ENCODE measurements at regions not wholly inside any gene's neighbourhood (a gene's known extent, or its start where the extent isn't known, plus 50 kb on each side); places are given as distances from the start of the nearest gene placed in this dataset.

GRCh38 chr6:159606786-159607185, 86.3 kb downstream of the SOD2 start:
- no peaks in the 10 kb centered on the region for H3K36me3 ChIP-seq
- no peak overlapping the region for H3K4me3 ChIP-seq
- no peaks in the 10 kb centered on the region for H3K27me3 ChIP-seq
- no peak for DNase-seq
- no peaks in the 10 kb centered on the region for H3K9me3 ChIP-seq

DNA sequence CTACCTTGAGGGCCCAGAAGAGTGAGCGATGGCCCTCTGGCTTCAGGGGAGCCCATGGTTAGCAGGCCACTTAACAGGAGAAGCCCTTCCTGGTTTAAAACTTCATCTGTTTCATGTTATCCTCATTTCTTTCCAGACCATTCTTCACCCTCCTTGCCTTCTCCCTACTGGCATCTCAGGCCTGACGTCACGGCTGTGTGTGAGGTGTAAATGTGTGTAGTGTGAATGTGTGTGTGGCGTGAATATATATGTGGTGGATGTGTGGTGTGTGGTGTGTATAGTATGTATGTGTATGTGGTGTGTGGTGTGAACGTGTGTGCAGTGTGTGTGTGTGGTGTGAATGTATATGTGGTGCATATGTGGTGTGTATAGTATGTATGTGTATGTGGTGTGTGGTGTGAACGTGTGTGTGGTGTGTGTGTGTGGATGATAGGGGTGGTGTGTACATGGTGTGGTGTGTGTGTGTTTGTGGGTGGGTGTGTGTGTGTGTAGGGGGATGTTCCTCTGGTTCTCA, 88.5 kb downstream of the SOD2 start:
- H3K36me3 ChIP-seq = no peaks in the 10 kb centered on the region
- no peak for DNase-seq
- no peaks in the 10 kb centered on the region for H3K27me3 ChIP-seq
- H3K9me3 ChIP-seq = no peaks in the 10 kb centered on the region
- no peak overlapping the region for H3K4me3 ChIP-seq

- Histone ChIP-seq H3K9me3 (no peaks in the 10 kb centered on the region), H3K4me3 (no peak overlapping the region), H3K36me3 (no peaks in the 10 kb centered on the region), H3K27me3 (no peaks in the 10 kb centered on the region)
- no peak for DNase-seq
Observed at GRCh38 chr6:159602431-159603041, 90.5 kb downstream of the SOD2 start.

- Histone ChIP-seq H3K27me3 (no peaks in the 10 kb centered on the region), H3K4me3 (no peak overlapping the region)
- no peak for DNase-seq
Observed at GRCh38 chr6:159601211-159601610, 91.8 kb downstream of the SOD2 start.

GRCh38 chr6:159595173-159595572, 97.9 kb downstream of the SOD2 start:
- H3K36me3 ChIP-seq = no peaks in the 10 kb centered on the region
- H3K27me3 ChIP-seq = no peaks in the 10 kb centered on the region
- DNase-seq = peak; percentile 87
- no peaks in the 10 kb centered on the region for H3K9me3 ChIP-seq
- peak overlapping the region; percentile 18; the same call in 1 of the 2 replicates for H3K4me3 ChIP-seq

More at GRCh38 chr6:159601211-159601610, 91.8 kb downstream of the SOD2 start:
- Histone ChIP-seq H3K9me3 (no peaks in the 10 kb centered on the region), H3K36me3 (no peaks in the 10 kb centered on the region)

DNA sequence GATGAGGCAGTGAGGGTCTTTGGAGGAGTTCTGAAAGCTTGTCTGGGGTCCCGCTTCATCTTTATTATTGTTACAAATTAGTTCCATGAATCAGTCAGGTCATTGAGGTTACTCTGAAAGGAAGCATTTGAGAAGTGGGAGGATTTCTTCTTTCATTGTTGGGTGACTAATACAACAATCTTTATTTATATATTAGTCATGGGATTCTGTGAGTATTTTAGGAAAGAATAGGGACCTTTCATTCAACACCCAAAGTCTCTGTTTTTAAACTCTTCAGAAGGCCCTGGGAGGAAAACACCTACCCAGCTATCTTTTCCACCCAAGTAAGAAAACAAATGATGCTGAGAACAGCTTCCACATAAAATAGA, 98.3 kb downstream of the SOD2 start:
- Histone ChIP-seq H3K27me3 (no peaks in the 10 kb centered on the region), H3K4me3 (peak overlapping the region; percentile 18; the same call in 1 of the 2 replicates), H3K36me3 (no peaks in the 10 kb centered on the region), H3K9me3 (no peaks in the 10 kb centered on the region)
- DNase-seq = no peak

GRCh38 chr6:159594106-159594749, 98.8 kb downstream of the SOD2 start:
- H3K9me3 ChIP-seq = no peaks in the 10 kb centered on the region
- no peaks in the 10 kb centered on the region for H3K36me3 ChIP-seq
- DNase-seq = peak; percentile 74
- H3K27me3 ChIP-seq = no peaks in the 10 kb centered on the region
- H3K4me3 ChIP-seq = no peak overlapping the region

DNA sequence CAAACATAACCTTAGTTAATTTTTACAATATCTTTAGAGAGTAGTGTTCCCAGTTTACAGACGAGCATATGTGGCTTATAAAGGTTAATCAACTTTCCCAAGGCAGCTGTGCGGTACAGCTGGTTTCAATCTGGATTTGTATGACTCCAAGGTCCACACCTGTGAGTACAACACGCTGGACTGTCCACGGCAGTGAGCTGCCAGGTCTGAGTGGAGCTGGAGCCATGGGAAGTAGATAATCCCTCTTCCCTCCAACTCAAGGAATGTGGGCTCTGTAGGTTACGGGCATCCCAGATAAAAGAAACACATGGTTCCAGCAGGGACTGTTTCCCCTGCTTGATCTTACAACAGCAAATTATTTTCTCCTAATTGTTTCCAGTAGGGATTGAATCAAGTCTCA, 102.2 kb downstream of the SOD2 start:
- Histone ChIP-seq H3K4me3 (no peak overlapping the region), H3K27me3 (no peaks in the 10 kb centered on the region), H3K36me3 (no peaks in the 10 kb centered on the region), H3K9me3 (no peaks in the 10 kb centered on the region)
- no peak for DNase-seq

DNA sequence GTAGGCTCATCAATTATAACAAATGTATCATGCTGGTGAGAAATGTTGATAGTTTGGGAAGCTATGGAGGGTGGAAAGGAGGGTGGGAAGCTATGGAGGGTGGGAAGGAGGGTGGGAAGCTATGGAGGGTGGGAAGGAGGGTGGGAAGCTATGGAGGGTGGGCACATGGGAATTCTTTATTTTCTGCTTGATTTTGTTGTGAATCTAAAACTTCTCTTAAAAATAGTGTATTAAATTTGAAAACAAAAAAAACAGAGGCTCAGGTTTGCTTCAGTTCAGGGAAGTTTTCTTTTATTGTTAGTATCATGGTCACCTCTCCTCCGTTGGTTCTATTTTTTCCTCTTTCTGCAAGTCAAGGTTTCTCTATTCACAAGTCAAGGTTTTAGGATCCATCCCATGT, 106.4 kb downstream of the SOD2 start:
- no peak for DNase-seq
- no peaks in the 10 kb centered on the region for H3K36me3 ChIP-seq
- H3K27me3 ChIP-seq = no peaks in the 10 kb centered on the region
- H3K9me3 ChIP-seq = no peaks in the 10 kb centered on the region
- H3K4me3 ChIP-seq = no peak overlapping the region

DNA sequence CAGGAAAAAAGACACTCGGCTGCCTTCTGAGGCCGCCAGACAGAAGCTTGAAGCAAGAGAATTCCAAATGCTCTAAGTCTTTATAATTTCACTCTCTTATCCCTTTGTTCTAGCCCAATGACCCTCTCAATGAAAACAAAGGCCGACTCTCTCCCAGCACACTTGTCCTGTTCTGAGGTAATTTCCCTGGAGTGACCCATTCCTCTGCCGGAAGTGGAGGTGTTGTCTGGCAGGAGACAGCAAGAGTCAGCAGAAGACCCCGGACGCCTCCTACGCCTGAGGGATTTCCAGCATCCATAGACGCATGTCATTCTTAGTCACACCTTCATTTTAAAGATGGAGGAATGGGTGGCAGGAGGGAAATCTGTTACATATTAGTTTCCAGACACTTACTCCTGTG, 110.3 kb downstream of the SOD2 start:
- no peak for DNase-seq
- Histone ChIP-seq H3K36me3 (no peaks in the 10 kb centered on the region), H3K9me3 (no peaks in the 10 kb centered on the region), H3K4me3 (no peak overlapping the region), H3K27me3 (no peaks in the 10 kb centered on the region)

DNA sequence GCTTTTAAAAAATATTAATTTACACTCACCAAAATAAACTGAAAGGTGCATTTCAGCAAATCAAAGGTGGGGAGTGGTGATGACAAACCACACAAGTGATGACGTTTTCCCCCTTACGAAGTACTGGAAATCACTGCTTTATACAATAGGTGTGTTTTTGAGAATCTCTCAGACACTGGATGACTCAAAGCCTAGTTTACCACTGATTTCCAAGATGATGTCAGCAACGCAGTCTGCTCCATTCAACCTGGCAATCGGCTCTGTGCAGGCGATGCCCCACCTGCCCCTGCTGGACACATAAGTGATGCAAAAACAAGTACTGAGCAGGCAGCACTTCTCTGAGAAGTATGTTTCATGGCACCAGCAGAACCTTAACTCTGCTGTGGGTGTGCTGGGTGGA, 114.4 kb downstream of the SOD2 start:
- Histone ChIP-seq H3K9me3 (no peaks in the 10 kb centered on the region), H3K4me3 (no peak overlapping the region), H3K27me3 (no peaks in the 10 kb centered on the region), H3K36me3 (no peaks in the 10 kb centered on the region)
- no peak for DNase-seq

DNA sequence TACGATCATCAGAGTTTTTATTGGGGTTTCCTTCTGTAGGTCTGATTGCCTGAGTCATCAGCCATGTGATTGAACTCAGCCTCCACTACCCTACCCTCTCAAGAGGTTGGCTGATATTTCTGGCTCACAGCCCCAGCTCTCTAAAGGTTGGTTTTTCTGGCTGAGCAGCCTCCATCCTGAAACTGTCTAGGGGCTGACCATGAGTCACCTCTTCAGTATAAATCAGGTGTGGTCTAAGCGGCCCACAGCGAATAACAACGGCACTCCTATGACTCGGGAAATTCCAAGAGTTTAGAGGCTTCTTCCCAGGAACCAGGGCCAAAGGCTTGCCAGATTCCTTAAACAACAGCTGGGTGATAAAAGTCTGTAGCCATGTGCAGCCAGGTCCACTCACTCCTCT, 115.5 kb downstream of the SOD2 start:
- DNase-seq = peak; percentile 43

GRCh38 chr6:159572439-159573110, 120.5 kb downstream of the SOD2 start:
- Histone ChIP-seq H3K36me3 (no peaks in the 10 kb centered on the region), H3K27me3 (no peaks in the 10 kb centered on the region), H3K9me3 (no peaks in the 10 kb centered on the region), H3K4me3 (no peak overlapping the region)
- no peak for DNase-seq

More for the DNA sequence above, 115.5 kb downstream of the SOD2 start:
- no peaks in the 10 kb centered on the region for H3K9me3 ChIP-seq
- H3K27me3 ChIP-seq = no peaks in the 10 kb centered on the region
- no peaks in the 10 kb centered on the region for H3K36me3 ChIP-seq
- no peak overlapping the region for H3K4me3 ChIP-seq

- H3K9me3 ChIP-seq = no peaks in the 10 kb centered on the region
- H3K36me3 ChIP-seq = no peaks in the 10 kb centered on the region
- DNase-seq = no peak
- H3K27me3 ChIP-seq = no peaks in the 10 kb centered on the region
- no peak overlapping the region for H3K4me3 ChIP-seq
Observed at GRCh38 chr6:159565181-159565710, 127.8 kb downstream of the SOD2 start.

DNA sequence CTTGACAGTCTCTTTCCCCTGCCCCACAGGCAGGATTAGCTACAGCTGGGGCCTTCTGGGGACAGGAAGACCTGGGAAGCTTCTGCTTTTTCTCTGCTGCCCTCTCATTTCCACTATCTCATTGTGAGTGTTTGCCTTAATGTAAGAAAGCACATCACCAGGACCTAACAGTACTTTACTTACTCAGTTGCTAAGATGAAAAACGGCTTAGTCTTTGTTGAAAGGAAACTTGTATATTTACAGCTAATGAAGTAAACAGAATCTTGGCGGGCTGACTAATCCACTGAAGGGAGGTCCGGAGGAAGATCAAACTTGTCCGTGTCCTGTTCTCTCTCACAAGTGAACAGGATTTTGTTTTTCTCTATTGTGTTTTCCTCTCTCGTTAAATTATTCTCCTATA, 128.6 kb downstream of the SOD2 start:
- no peaks in the 10 kb centered on the region for H3K36me3 ChIP-seq
- DNase-seq = no peak
- no peak overlapping the region for H3K4me3 ChIP-seq
- H3K9me3 ChIP-seq = no peaks in the 10 kb centered on the region
- H3K27me3 ChIP-seq = no peaks in the 10 kb centered on the region

DNA sequence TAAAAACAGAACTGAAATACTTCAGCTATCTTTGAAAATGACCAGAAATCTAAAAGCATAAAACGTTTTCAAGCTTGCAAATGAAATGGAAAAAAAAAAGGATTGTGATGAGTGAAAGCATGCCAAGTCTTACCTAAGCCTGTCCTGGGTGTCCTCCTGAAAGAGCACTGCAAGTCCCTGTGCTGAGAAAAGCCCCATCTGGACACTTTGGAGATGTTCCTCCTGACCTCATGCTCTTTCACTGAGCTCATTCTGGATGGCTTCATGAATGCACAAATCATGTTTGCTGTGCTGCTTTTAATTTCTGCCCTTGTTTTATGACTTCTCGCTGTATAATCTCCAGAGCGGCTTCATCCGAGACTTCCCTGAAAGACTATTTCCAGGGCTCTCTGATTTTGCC, 136.0 kb downstream of the SOD2 start:
- no peak for DNase-seq
- no peaks in the 10 kb centered on the region for H3K9me3 ChIP-seq
- H3K27me3 ChIP-seq = no peaks in the 10 kb centered on the region
- no peaks in the 10 kb centered on the region for H3K36me3 ChIP-seq
- H3K4me3 ChIP-seq = no peak overlapping the region

DNA sequence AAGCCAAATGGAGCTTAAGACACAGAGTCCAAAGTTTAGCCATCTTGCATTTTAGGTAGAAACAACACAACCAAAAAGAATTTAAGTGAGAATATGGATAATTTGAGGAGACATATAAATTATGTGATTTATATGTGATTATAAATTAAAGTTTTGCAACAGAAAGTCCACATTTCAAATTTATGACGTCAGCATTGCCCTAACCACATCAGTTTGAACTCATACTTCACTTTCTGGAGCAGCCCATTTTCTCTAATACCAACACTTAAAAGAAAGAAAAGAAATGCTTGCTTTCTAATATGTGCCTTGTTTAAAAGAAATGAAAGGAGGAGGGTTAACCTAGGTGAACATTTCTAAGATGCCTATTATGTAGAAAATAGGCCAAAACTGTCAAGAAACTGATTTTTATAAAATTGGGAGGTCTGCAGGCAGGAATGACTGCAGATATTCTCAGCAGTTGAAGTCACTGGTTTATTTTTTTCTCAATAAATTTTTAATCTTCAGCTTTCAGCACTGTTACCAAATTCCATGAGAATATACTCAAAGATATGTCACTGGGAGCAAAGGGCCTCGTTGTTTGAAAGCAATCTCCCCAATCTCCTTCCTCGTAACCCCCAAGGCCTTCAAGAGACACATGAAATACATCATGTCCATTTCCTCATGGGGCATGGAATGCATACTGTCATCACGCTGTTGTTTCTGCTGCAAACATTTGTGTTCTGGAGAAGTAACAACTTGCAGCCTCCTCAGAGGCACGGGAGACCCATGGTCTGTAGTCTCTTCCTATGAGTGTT, 137.8 kb downstream of the SOD2 start:
- no peak overlapping the region for H3K4me3 ChIP-seq
- no peaks in the 10 kb centered on the region for H3K36me3 ChIP-seq
- no peaks in the 10 kb centered on the region for H3K27me3 ChIP-seq
- no peak for DNase-seq
- no peaks in the 10 kb centered on the region for H3K9me3 ChIP-seq

Measured in MG63 (cell line).